AG10803 (cell line): ENCODE measurements at regions not wholly inside any gene's neighbourhood (a gene's known extent, or its start where the extent isn't known, plus 50 kb on each side); places are given as distances from the start of the nearest gene placed in this dataset.
"Not testable (repeated sequence)": the region's sequence is repeated elsewhere in the genome, so short reads cannot be mapped to it uniquely, and the experiment has no call there.

Experiments
- DNase-seq: peaks from one replicate; pipeline ENCODE4 v3.0.0; 2010; ENCODE audit warnings: low read depth
- H3K4me3 ChIP-seq: 2 replicates; pipeline ENCODE4 v1.5.1; 2011; ENCODE audit warnings: mild to moderate bottlenecking, low read length, control low read depth
- TF ChIP-seq, protein P1 (sequence below): conservative IDR thresholded peaks from 2 replicates; pipeline ENCODE4 v1.5.1; 2011; ENCODE audit warnings: mild to moderate bottlenecking, low read length, control low read depth, inconsistent platforms

DNA sequence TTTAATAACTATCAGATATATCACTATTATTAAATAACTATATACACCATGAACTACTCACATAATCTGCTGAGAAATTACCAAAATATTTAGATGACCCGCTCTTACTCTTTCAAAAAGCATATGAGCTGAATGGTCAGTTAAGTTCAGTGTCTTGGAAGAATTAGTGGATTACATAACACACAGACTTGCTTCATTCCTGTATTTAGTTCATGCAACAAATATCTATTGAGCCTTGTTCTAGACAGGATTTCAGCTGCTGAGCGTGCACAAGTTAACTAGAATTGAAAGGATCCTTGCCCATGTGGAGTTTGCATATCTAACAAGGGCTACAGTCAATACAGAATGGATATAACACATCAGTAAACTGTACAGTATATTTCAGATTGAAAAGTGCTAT lies 566.2 kb downstream of the CBLN4 start:
- no peak for DNase-seq
- no peak overlapping the region for H3K4me3 ChIP-seq
- TF ChIP-seq, protein P1, sequence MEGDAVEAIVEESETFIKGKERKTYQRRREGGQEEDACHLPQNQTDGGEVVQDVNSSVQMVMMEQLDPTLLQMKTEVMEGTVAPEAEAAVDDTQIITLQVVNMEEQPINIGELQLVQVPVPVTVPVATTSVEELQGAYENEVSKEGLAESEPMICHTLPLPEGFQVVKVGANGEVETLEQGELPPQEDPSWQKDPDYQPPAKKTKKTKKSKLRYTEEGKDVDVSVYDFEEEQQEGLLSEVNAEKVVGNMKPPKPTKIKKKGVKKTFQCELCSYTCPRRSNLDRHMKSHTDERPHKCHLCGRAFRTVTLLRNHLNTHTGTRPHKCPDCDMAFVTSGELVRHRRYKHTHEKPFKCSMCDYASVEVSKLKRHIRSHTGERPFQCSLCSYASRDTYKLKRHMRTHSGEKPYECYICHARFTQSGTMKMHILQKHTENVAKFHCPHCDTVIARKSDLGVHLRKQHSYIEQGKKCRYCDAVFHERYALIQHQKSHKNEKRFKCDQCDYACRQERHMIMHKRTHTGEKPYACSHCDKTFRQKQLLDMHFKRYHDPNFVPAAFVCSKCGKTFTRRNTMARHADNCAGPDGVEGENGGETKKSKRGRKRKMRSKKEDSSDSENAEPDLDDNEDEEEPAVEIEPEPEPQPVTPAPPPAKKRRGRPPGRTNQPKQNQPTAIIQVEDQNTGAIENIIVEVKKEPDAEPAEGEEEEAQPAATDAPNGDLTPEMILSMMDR: no peak

DNA sequence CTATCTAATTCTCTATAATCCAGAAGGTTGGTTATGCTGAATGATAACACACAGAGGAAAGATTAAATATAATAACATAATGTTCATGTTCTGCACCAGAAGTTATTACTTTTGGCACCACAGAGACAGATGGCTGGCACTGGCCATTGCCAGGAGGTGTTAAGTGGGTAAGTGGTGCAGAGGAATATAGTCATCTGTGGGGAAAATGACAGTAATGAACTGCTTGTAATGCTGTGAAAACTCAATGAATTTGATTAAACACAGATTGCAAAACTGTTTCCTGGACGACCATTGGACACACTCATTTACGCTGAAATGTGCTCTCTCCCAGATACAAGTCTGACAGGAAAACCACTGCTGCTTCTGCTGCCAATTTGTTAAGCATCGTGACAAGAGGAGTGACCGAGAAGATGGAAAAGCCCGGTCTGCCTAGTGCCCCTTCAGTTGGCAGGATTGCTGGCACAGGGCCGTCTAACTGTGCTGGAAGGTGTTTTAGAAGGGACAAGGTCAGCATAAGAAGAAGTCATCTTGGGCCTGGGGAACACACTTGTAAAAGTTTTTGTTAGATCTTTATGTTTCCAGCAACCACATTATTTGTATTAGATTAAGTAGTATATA lies 567.4 kb downstream of the CBLN4 start:
- DNase-seq: no peak
- no peak overlapping the region for H3K4me3 ChIP-seq
- TF ChIP-seq, protein P1: no peak

DNA sequence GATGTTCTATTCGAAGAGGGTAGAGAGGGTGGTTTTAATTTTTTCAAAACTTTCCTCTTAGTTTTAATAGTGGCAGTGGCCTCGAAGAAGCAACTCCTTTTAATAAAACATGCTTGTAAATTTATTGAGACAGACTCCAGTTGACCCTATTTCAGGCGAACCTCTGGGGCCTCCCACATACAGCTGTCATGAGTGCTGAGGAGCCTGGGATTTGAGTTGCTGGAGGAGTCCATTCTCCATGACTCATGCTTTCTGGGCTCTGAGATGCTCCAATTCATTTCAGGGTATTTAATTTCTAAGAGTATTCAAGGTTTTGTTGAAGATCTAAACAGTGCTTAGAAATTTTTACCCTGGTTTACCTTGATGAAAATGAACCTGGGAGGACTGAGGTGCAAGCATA lies 580.4 kb downstream of the CBLN4 start:
- DNase-seq: no peak
- TF ChIP-seq, protein P1: no peak

DNA sequence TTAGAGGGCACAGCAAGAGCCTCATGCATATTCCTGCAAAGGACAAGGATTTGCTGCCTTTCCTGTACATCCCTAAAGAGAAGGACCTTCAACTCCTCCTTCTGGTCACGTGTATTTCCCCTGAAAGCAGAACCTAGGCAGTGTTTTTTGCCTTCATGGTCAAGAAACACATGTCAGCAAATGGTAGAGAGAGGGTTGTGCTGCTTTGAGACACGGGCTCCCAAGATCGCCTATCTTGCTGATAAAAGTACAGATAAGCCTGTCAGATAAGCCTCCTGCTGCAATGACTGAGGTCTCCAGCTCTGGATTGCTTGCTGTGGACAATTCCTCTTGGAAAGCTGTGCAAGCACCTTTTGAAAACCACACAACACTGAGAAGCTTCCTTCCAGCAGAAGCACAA lies 580.8 kb downstream of the CBLN4 start:
- TF ChIP-seq, protein P1: no peak
- no peak for DNase-seq

More for the DNA sequence above, 580.4 kb downstream of the CBLN4 start:
- H3K4me3 ChIP-seq: no peak overlapping the region

DNA sequence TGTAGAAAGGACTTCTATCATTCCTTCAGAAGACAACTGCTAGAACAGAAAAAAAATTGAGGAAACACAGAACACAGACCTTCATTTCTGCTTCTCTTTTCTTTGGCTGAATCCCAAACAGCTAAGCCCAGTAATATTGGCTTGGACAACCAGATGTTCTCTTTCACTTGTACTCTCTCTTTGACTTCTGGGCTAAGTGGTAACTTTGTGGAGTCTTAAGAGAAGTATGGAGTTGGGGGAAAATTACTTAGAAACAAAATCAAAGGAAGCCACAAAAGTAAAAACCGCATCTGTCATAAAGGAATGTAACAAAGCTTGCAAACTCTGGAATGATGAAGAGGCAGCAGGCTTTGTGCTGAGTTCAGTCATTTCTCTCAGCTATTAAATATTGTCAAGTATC lies 587.5 kb downstream of the CBLN4 start:
- no peak for DNase-seq
- no peak overlapping the region for H3K4me3 ChIP-seq

More for the DNA sequence above, 580.8 kb downstream of the CBLN4 start:
- no peak overlapping the region for H3K4me3 ChIP-seq

DNA sequence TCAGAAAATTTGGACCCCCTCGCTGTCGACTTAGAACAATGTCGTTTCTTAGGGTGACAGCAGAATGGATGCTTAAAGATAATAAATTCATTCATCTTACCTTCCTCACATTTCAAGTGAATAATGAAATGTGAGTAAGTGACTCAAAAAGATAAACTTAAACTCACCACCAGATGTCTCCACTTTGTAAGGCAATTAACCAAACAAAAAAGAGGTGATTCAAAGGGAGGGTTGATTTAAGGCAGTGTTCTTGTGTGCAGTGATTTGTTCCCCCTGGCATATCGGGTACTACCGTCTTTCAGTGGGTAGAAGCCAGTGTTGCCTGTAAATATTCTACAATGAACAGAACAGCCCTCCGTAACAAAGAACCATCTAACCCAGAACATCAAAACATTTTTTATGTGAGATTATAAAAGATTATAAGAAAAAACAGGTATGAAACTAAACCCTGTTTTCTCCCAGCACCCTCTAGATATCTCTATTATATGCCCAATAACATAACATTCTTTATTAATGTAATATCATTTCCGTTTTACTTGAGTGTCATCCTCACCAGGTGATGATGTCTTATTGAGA lies 589.7 kb downstream of the CBLN4 start:
- DNase-seq: peak; percentile 0
- no peak overlapping the region for H3K4me3 ChIP-seq
- TF ChIP-seq, protein P1: 0 out of 2 replicates have a peak, but pooled peaks have one; percentile 7

More for the DNA sequence above, 587.5 kb downstream of the CBLN4 start:
- TF ChIP-seq, protein P1: no peak

DNA sequence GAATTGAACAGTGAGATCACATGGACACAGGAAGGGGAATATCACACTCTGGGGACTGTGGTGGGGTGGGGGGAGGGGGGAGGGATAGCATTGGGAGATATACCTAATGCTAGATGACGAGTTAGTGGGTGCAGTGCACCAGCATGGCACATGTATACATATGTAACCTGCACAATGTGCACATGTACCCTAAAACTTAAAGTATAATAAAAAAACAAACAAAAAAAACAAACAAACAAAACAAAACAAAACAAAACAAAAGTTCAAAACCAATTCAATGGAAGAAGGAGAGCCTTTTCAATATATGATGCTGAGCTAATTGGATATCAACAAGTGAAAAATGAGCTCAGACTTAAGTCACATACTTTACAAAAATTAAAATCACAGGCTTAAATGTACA lies 592.8 kb downstream of the CBLN4 start:
- not testable (repeated sequence) for DNase-seq, H3K4me3 ChIP-seq
